GM18519 (cell line): ENCODE measurements at regions not wholly inside any gene's neighbourhood (a gene's known extent, or its start where the extent isn't known, plus 50 kb on each side); places are given as distances from the start of the nearest gene placed in this dataset.
"Not testable (repeated sequence)": the region's sequence is repeated elsewhere in the genome, so short reads cannot be mapped to it uniquely, and the experiment has no call there.

ENCODE experiments used
- ATAC-seq: cut with Tn5 transposase; IDR thresholded peaks from one replicate; pipeline ENCODE4 v1.9.1; 2021; ENCODE audit warnings: mild to moderate bottlenecking, moderate library complexity; ENCODE audit not compliant: unreplicated experiment, low FRiP score

GRCh38 chr1:221239792-221240191 is 360.5 kb downstream of the HLX start:
- no peak for ATAC-seq

GRCh38 chr1:221240690-221241089 is 361.4 kb downstream of the HLX start:
- no peak for ATAC-seq

- ATAC-seq: no peak
Observed at GRCh38 chr1:221241157-221241556, 361.9 kb downstream of the HLX start.

GRCh38 chr1:221241592-221241991 is 362.3 kb downstream of the HLX start:
- no peak for ATAC-seq

GRCh38 chr1:221246067-221246466 is 366.8 kb downstream of the HLX start:
- no peak for ATAC-seq

GRCh38 chr1:221246628-221247415 is 367.6 kb downstream of the HLX start:
- ATAC-seq: no peak

GRCh38 chr1:221251580-221251979 is 372.3 kb downstream of the HLX start:
- no peak for ATAC-seq

- no peak for ATAC-seq
Observed at GRCh38 chr1:221254813-221255212, 375.6 kb downstream of the HLX start.

- no peak for ATAC-seq
Observed at GRCh38 chr1:221256773-221257172, 377.5 kb downstream of the HLX start.

GRCh38 chr1:221257548-221257947 is 378.3 kb downstream of the HLX start:
- ATAC-seq: not testable (repeated sequence)

- ATAC-seq: not testable (repeated sequence)
Observed at GRCh38 chr1:221262677-221263076, 383.4 kb downstream of the HLX start.

- peak; percentile 91 for ATAC-seq
Observed at GRCh38 chr1:221263831-221264767, 384.9 kb downstream of the HLX start.

- ATAC-seq: no peak
Observed at GRCh38 chr1:221264848-221265247, 385.6 kb downstream of the HLX start.

- ATAC-seq: no peak
Observed at GRCh38 chr1:221268295-221268694, 389.1 kb downstream of the HLX start.

GRCh38 chr1:221271701-221272100 is 392.5 kb downstream of the HLX start:
- no peak for ATAC-seq

- no peak for ATAC-seq
Observed at GRCh38 chr1:221272940-221273339, 393.7 kb downstream of the HLX start.

GRCh38 chr1:221274373-221274772 is 395.1 kb downstream of the HLX start:
- ATAC-seq: no peak

- no peak for ATAC-seq
Observed at GRCh38 chr1:221276896-221277409, 397.7 kb downstream of the HLX start.

GRCh38 chr1:221279146-221279545 is 399.9 kb downstream of the HLX start:
- no peak for ATAC-seq

- no peak for ATAC-seq
Observed at GRCh38 chr1:221283532-221283931, 404.3 kb downstream of the HLX start.

- ATAC-seq: no peak
Observed at GRCh38 chr1:221284028-221284427, 404.8 kb downstream of the HLX start.
